ENCODE measurements at regions not wholly inside any gene's neighbourhood (a gene's known extent, or its start where the extent isn't known, plus 50 kb on each side); places are given as distances from the start of the nearest gene placed in this dataset.

- DNase-seq (ENCODE audit: low read depth in 4 of 4, low spot score in 2 of 4), result no peak
Measured at GRCh38 chr1:87264976-87265375, 63.7 kb upstream of the LMO4 start.

DNA sequence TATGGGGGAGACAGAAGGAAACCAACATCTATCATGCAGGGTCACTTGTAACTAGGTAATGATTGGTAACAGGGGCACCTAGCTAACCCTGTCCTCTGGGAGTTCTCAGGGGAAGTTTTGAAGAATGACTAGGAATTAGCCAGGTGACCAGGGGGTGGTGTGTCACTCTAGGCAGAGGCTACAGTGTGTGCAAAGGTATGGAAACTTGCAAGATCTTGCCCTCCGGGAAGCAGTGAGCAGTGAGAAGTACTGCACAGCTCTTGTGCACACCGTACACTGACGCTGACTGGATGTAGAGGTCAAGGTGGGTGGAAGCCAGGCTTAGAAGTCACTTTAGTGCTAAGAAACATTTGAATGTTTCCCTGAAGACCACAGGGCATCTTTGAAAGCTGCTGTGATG, 62.9 kb upstream of the LMO4 start:
- DNase-seq (ENCODE audit: low read depth in 4 of 4, low spot score in 2 of 4), result no peak

DNA sequence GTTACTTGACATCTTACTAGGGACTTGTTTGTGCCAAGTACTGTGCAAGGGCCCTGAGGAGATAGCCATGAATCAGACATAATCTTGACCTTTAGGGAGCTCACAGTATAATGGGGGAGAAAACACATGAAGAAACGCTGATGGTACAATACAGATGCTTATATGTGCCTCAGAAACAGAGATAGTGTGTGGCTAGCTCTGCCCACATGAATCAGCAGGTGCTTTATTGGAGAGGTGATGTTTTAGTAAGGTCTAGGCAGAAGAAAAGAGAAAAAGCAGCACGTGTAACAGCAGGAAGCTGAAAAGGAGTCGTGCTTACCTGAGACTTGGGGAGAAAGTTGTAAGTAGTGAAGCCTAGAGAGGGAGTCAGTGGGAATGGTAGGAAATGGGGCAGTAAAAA, 60.6 kb upstream of the LMO4 start:
- no peak for DNase-seq (ENCODE audit: low read depth in 4 of 4, low spot score in 2 of 4)

- DNase-seq (ENCODE audit: low read depth in 4 of 4, low spot score in 2 of 4), result no peak
Measured at GRCh38 chr1:87269921-87270320, 58.8 kb upstream of the LMO4 start.

DNA sequence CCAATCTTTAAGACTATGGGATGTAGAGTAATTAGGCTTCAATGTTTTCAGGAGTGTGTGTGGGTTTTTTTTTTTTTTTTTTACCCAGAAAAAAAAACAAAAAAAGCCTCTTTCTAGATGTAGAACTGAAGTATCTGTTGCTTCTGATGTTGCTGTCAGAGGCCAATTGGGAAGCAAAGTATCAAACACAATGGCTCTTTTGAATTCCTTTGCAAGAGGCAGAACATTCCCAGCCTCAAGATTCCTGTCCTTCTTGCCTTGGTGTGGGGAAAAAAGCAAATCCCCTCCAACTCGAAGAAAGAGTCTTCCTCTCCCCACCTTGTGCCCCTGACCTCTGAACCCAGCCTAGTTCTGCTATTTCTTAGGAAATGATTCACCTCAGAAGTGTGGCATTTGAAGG, 55.4 kb upstream of the LMO4 start:
- no peak for DNase-seq (ENCODE audit: low read depth in 4 of 4, low spot score in 2 of 4)

GRCh38 chr1:87274851-87275250, 53.8 kb upstream of the LMO4 start:
- DNase-seq (ENCODE audit: low read depth in 4 of 4, low spot score in 2 of 4), result no peak

DNA sequence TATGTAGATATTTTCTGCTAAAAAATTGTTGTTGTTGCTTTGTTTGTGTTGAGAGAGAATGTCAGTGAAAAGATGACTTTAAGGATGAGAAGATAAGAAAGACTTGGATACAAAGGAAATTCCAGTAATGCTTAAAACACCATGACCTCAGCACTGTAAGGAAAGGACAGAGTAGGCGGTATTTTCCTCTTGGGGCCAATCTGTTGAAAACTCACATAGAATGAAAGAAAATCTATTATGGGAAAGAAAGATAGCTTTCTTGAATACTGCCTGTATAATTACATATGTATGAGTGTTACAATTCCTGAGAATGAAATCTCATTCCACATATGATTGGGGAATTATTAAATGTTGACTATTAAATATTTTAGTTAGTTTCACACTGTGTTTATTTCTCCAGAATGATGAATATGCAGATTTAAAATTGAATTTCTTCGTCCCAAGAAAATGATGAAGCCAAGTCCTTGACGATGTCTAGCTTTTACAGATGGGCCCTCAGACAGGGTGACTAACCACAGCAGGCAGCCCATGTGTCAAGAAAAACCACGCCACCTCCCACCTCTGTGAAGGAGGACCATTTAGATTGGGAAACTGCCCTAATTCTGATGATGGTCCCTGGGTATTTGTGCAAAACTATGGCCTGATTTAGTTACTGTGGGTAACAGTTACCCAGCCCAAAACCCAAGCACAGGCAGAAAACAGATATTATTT, 49.7 kb upstream of the LMO4 start:
- DNase-seq (ENCODE audit: low read depth in 4 of 4, low spot score in 2 of 4), result no peak

All from left renal cortex interstitium (tissue), 4 donors.